ENCODE measurements at regions not wholly inside any gene's neighbourhood (a gene's known extent, or its start where the extent isn't known, plus 50 kb on each side); places are given as distances from the start of the nearest gene placed in this dataset.

- no peak for TF ChIP-seq CTCF (conservative IDR thresholded peaks at IDR 0.05)
- no peak for TF ChIP-seq ZFX (IDR thresholded peaks at IDR 0.05)
Observed at GRCh38 chr3:110199588-110199943, 862.2 kb upstream of the DPPA4 start.
